NCI-H510A treated with DMSO at 0.1 percent for 48 hours (cell line): ENCODE measurements at regions not wholly inside any gene's neighbourhood (a gene's known extent, or its start where the extent isn't known, plus 50 kb on each side); places are given as distances from the start of the nearest gene placed in this dataset.

Experiments
- DNase-seq: peaks from one replicate; lab custom pipeline; 2025; lab: John Stamatoyannopoulos, UW

DNA sequence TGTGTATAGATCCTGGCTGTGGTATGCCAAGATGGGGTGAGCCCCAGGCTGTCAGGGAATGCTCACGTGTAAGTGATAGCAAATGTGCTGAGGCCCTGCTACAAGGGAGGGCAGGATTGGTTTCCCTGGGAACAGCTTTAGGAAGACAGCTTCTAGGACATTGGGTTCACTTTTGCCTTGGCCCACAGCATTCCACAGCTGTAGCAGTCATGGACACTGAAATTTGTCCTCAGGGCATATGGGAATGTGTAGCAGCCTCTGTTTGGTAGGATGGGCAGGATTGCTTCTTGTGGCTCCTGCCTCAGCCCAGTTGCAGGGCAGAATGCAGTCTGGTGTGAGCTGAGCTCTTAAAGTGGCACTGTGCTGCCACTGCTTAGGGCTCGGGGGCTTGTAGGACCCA is 1061.7 kb upstream of the WWC1 start:
- DNase-seq: no peak

DNA sequence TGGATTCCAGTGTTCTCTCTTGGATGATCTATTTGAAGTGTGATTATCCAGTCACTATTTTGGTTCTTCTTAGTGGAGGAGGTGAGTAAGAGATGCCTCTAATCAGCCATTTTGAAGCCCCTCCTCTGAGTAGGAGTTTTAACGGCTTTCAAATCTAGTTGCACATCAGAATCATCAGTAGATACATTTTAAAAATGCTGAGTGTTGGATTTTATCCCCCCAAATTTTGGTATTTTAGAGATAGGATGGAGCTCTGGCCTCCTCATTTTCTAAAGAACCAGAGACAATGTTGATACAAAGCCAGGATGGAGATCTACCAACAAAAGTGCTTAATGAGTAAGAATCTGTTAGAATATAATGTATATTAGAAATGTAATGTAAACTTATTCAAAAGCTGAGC is 1061.0 kb upstream of the WWC1 start:
- DNase-seq: no peak

DNA sequence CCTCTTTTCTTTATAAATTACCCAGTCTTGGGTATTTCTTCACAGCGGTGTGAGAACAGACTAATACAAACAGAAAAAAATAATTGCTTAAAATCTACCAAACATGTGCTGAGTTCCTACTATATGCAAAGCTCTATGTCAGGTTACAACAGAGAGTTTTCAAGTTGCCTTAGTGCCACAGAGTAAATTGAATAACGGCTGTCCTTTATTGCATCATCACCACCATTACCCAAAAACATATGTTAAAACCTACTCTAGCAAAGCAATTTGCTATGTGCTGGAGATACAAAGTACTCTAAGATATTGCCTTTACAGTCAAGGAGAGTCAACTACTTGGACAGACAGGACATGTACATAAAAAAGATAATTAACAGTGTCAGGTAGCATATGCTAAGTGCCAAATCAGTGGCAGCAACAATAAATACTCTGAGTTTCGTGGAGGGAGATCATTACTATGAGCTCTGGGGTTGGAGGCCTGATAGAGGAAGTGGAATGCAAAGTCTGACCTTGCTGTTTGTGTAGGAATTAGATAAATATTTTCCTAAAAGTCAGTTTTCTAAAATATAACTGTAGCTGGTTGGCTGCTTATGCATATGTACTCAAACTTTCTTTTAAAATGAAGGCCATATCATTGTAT is 1058.7 kb upstream of the WWC1 start:
- DNase-seq: no peak

DNA sequence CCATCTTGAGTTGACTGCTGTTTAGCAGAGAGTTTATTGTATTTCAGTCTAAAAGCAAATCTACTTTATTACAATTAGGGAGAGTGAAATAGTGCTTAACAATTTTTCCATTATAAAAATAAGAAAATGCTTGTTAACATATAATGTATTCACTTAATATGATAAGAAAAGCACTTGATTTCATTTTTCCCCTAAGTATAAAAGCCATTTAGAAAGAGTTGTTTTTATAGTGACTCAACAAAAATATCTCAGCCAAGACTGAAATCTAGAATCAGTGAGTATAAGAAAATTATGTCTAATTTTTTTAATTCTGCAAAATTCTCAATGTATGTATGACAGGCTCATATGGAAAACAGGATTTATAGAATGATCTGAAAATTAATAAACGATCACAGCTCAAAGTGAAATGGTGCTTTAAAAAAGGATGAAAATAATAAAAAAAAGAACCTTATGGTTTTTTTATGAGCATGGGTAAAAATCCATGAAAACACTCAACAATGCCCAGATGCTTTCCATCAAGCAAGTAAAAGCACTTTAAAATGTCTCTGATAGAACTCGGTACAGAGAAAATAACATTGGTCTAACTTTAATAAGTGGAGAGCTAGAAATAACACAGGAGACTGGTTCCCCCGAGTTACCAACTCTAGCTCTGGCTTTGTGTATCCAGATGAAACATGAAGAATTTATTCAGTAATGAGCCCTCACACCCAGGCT is 1057.8 kb upstream of the WWC1 start:
- no peak for DNase-seq

DNA sequence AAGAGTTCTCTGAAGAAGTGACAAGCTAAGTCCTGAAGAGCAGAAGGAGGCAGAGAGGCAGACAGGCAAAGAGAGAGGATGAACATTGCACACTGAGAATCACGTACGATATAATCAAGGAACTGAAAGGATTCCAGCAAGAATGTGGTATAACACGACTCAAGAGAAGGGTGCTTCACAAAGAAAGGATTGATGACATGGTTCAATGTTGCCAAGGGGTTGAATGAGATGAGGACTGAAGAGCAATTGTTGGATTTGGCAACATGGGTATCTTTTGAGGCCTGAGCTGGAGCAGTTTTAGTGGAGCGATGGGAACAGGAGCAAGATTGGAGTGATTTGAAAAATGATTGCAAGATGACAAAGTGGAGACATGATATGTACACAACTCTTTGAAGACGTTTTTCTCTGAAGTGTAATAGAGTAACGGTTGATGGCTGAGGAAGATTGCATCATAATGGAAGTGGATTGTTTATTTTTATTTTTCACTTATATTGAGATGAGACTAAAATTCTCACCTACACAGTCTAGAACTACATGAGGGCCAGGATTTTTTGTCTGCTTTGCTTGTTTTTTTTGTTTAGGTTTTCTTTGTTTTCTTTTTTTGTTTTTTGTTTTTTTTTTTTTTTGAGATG is 1049.9 kb upstream of the WWC1 start:
- no peak for DNase-seq

DNA sequence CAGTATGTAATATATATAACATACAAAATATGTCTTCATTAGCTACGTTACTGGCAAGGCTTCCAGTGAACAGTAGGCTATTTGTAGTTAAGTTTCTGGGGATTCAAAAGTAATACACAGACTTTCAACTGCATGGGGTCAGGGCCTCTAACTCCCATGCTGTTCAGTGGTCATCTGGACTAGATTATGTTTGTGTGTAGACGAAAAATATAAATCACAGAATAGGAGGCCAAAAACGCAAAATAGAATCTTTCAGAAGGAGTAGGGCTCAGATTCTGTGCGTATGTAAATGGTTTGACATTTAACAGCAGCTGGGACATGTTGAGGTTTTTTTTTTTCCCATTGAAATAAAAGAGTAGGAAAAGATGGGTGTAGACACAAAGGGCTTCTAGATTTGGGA is 1048.7 kb upstream of the WWC1 start:
- DNase-seq: no peak

DNA sequence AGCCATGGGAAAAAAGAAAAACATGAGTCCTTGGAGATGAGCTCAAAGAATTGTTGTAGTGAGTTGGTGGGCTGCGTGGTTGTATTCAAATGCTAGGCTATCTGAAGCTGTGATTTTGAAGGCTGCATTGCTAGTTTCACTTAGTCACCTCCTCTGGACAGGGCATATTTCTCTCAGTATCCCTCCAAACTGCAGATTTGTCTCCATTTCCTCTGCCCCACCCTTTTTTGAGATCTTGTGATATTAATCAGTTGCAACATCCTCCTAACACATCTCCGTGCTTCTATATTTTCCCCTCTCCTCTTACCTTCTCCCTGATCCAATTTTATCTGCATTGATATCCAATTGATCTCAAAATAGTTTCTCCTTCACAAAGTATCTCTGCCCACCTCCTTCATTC is 1048.0 kb upstream of the WWC1 start:
- DNase-seq: no peak

DNA sequence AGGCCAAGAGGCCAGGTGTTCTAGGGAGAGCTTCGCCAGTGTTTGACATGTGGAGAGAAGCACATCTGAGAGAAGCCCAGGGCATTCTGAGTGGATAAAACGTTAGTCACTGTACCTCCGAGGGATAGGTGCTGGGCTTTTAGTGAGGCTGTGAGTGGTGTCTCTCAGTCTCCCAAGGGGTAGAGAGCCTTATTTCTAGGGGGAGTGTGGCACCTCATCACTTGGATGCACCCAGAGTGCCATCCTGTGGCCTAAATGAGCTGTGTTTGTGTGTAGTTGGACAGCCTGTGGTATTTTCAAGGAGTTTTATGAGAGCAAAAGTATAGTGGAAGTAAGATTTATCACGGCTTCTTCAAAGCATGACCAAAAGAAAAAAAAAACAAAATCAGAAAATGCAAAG is 1046.9 kb upstream of the WWC1 start:
- DNase-seq: no peak

DNA sequence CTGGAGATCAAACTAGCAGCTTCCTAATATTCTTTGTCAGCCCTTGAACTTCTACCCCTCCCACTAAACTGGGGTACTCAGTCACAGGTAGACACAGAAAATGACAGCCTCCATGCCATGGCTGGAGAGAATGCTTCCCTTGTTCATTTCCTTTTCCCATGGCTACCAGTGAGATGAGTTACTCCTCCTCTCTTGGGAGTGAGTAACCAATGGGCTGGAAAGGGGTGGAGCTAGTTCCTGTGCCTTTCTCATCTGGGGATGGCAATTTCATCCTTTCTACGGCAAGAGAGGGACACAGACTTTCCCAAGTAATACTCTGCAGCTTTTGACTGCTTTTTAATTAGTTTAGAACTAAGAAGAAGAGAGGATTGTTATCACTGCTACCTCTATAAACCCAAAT is 1045.6 kb upstream of the WWC1 start:
- DNase-seq: no peak

DNA sequence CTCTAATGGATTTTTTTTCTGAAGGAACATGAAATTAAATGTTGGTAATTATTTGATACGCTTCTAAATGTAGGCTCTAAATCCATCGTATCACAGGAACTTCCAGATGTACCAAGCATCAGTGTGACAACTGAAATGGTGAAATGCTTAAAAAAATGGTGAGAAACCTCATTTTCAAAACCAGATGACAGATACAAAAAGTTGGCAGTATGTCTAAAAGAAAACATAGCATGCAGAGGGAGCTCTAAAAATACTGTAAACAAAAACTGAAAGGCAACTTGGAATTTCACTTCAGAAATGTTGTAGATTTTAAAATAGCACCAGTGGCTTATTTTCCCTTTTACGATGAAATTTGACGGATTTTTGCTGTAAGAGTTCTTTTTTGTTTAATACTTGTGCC is 1043.6 kb upstream of the WWC1 start:
- no peak for DNase-seq

DNA sequence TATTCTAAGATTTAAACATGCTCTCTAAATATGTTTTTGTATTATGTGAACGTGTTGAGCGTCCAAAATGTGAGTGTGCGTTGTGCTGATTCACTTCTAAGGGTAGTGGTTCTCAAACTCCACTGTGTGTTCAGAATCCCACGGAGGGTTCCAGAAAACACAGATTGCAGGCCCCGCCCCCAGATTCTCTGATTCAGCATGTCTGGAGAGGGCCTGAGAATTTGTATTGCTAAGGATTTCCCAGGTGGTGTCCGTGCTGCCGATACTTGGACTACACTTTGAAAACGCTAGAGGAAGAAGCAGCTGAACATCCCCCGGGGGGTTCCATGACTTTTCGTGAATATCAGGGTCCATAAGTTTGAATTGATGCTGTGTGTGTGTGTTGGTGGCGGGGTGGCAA is 1043.2 kb upstream of the WWC1 start:
- no peak for DNase-seq

DNA sequence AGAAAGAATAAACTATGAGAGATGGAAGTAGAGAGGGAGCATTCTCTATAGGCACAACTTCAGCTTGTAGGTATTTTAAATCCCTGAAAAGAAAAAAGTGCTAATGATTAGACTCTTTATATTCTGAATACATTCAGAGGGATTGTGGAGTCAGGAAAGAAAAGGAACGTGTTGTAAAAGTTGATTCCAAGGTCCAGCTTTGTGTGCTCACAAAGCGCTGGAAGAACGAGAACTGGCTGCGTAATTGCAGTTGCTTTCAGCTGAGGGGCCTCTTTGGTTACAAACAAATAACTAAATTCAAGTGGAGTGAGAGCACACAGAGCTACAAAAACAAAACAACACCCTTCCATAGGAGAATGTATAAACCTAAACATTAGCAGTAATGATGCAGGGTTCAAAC is 1040.4 kb upstream of the WWC1 start:
- no peak for DNase-seq

DNA sequence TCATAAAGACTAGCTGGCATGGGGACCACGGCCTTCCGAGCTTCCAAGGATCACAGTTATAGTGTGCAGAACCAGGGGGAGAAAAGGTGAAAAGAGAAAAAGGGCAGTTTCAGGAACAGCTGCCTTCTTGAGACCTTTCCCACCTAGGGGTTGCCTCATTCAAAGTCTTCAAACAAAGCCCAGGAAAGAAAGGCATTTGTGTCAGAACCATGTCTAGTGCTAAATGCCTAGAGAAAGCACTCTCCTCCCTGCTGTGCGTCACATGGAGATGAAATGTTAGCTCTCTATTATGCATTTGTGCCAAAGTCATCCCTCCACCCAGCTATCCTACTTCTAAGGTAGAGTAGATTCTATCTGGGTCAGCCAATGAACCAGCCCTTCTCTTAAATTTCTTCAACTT is 1037.3 kb upstream of the WWC1 start:
- no peak for DNase-seq

DNA sequence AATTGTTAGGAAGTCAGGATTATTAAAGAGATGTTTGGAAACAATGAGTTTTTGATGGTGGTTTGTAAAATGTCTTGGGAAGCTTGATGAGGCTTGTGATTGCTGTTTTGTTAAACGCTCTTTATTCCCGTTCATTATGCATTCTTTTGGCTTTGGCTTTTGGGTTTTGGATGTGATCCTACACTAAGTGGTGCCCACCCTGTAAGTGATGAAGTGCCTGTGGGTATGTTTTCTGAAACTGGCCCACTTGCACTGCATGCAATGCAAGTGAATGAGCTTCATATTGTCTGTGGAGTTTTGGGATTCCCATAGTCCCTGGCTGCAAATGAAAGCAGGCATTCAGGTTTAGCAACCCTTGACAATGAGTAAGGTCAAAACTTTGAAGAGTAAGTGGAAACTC is 1035.5 kb upstream of the WWC1 start:
- no peak for DNase-seq

DNA sequence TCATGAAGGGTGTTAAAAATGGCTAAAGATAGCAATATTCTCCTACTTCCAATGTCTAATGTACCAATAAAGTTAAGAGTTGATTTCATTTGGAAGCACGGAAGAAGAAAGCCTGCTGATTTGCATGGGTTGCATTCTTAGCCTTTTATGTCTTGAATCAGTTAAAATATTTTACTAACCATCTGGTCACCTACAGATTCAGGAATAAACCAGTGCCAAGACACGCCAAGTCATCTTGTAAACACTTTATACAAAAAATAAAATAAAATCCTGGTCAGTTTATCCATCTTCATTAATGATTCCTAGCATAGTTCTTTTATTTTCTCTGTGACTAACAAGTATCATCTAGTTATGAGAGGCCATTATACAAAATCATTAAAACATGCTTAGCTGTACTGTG is 1031.6 kb upstream of the WWC1 start:
- DNase-seq: no peak

DNA sequence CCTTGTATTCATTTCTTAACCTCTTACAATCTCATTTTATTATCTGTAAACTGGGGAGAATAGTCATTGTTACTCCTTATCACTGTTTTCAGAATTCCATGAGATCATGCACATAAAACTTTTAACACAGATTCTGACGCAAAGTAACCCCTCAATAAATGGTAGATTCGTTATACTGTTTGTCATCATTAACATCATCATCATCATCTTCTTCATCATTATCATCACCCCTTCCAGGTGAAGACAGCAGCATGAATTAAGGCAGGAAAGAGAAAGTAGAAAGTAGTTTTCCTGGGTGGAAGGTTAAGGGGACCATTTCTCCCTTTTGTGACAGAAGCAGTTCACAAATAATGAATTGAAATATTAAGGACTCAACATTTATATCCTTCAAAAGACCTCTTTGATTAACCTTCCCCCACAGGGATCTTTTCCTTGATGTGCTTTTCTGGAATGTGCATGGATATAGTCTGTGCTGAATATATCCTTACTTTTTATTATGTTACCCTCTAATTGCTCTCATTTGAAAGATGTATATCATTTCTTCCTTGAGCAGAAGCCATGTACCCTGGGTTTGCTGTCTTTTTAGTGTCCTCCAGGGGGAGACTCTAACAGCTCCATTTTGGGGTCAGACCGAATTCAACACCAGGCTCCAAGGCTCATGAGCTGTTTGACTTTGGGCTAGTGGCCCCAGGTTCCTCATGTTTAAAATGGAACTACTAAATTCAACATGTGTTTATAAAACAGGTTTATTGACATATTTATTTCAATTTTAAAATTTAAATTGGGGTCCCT is 1029.9 kb upstream of the WWC1 start:
- no peak for DNase-seq

DNA sequence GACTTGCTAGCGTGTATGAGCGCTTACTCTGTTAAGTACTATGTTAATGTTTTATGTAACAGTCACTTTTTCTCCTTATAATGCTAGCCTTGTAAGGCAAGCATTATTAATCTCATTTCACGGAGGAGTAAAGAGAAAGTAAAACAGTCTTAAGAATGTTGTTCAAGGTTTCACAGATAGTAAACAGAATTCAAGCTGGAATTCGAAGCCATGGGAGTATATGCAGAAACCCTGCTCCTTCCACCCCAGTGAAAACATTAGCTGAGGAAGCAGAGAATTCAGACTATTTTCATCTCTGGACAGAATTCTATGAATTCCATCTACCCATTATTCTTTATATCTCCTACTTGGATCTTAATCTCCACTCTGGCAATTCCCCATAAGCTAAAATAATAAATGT is 1028.3 kb upstream of the WWC1 start:
- DNase-seq: no peak

DNA sequence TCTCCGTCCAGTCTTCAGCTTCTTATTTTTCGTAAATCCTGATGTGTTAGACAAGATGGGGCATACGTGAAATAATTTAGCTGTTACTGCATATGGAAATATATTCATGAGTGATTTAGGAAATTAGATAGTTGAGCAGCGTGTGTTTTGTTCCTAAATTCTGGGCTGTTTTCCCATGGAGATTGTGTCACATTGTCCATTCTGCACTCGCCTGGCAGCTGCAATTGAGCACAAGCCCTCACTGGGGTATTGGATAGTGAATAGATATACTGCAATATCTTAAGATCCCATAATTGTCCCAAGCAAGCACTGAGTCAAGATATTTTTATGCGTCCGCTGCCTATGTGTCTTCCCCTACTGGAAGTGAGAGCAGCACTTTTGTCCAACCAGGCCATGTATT is 1027.1 kb upstream of the WWC1 start:
- DNase-seq: no peak

DNA sequence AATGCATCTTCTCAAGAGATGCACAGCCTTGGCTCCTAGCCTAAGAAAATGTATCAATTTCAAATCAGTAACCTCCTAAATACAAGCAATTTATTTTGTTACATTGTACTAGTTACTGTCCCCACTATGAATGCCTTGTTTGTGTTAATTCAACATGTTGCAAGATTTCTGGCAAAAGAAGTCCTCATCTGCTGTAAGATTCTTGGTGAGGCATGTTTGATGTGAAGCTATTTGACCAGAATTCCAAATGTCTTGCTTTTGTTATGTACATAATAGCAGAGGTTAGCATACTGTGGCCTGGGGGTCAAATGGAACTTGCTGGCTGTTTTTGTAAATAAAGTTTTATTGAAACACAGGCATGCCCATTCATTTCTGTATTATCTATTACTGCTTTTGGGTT is 1023.1 kb upstream of the WWC1 start:
- DNase-seq: no peak

DNA sequence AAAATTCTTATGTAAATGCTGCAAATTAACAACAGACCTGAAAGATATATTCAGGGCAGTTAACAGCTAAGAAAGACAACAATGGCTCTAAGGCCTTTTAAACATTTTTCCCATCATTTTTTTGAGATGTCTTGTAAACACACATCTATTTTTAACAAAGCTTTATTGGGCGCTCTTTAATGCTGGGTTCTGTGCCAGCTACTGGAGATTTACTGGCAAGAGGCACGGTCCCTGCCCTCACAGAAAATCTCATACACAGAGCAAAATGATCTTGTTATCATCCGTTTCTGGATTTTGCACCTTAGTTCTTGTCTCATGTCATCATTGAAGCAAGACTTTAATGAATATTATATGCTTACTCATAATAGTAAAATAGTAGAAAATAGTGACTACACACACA is 1022.3 kb upstream of the WWC1 start:
- no peak for DNase-seq

DNA sequence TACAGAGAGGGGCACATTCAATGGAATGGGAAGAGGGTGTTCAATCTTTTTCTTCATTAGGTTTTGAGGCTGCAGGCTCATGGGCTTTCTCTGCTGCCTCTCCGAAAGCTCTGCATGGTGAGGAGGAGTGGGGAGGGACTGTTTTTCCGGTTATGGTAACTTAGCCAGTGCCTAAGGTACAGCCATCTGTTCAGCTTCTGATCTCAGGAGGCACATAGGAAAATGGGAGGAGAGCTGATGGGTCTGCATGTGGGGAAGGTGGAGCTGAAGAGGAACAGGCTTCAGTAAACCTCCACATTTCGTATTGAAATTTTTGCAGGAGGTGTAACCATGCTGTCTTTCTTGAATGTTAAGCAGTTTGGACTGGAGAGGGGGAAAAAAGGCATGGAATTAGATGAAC is 1020.4 kb upstream of the WWC1 start:
- no peak for DNase-seq

DNA sequence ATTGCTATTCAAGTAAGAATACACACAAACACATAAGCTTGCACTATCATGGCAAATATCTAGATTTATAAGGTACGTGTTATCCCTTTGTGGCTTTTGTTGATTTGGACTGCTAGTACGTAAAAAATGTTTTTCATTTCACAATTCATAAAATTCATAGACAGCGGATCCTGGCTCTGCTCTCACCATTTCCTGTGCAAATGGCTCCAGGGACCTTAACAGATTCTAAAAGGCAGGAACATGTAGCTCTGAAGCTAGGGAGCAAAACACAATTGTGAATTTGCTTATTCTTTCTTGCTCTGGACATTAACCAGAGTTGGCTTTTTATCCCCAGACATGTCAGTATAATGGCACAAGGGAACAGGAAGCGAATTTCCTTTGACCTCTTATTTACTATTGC is 1019.9 kb upstream of the WWC1 start:
- DNase-seq: no peak

DNA sequence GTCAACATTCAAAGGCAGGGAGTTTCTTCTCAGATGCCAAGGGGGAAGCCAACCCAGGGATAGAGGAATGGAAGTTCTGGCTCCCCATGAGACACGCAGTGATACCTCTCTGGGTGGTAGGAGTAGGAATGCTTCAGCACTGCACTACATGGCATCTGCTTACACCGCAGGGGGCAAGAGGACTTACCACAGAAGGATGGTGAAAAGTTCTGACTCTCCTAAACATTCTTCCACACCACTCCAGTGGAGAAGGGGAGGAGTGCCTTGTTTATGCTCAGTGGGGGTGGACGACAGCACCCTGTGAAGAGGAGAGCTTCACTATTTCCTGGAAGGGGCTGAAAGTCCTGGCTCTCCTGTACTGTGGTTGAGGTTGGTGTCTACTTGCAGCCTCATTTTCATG is 1011.3 kb upstream of the WWC1 start:
- no peak for DNase-seq
